Upper lobe of left lung (tissue), 4 donors: ENCODE measurements at regions not wholly inside any gene's neighbourhood (a gene's known extent, or its start where the extent isn't known, plus 50 kb on each side); places are given as distances from the start of the nearest gene placed in this dataset.

Source experiments
- POLR2A ChIP-seq, 4 donors: fragments of 450-650 bp; IDR thresholded peaks; one replicate each; pipeline ENCODE4 v1.5.1; 2016 to 2017; ENCODE audit warnings: antibody characterized with exemption in 4 of 4, mild to moderate bottlenecking in 2 of 4
- POLR2AphosphoS5 ChIP-seq, 2 donors: sonication (generic); formaldehyde crosslinking; IDR thresholded peaks; one replicate each; pipeline ENCODE4 v1.5.1; 2017; ENCODE audit warnings: antibody characterized with exemption in 2 of 2
- TF ChIP-seq, protein P1 (sequence below), 6 experiments: fragments of 450-650 bp in 4 of 6; fragments of 200-600 bp in 2 of 6; sonication (generic) in 2 of 6; IDR thresholded peaks; one replicate each; pipeline ENCODE4 v1.5.1; 2016 to 2019; ENCODE audit warnings: antibody characterized with exemption in 6 of 6

DNA sequence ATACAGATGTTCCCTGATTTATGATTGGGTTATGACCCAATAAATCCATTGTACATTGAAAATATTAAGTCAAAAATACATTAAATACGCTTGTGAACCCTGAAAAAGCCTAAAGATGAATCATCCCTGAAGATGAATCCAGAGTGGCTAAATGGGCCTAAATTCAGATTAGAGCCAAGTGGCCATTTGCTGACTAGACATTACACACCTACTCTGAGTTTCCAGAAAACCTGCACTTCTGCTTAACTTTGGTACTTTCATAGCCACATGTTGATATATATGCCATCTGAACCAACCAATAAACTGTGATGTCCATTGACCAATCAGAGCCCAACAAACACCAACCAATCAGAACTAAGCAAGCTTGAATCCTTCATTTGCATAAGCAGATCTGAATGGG, 106.9 kb downstream of the WT1 start:
- TF ChIP-seq POLR2A (IDR thresholded peaks at IDR 0.05) (no peak), POLR2AphosphoS5 (IDR thresholded peaks at IDR 0.05) (no peak)
- TF ChIP-seq, protein P1, sequence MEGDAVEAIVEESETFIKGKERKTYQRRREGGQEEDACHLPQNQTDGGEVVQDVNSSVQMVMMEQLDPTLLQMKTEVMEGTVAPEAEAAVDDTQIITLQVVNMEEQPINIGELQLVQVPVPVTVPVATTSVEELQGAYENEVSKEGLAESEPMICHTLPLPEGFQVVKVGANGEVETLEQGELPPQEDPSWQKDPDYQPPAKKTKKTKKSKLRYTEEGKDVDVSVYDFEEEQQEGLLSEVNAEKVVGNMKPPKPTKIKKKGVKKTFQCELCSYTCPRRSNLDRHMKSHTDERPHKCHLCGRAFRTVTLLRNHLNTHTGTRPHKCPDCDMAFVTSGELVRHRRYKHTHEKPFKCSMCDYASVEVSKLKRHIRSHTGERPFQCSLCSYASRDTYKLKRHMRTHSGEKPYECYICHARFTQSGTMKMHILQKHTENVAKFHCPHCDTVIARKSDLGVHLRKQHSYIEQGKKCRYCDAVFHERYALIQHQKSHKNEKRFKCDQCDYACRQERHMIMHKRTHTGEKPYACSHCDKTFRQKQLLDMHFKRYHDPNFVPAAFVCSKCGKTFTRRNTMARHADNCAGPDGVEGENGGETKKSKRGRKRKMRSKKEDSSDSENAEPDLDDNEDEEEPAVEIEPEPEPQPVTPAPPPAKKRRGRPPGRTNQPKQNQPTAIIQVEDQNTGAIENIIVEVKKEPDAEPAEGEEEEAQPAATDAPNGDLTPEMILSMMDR (IDR thresholded peaks at IDR 0.05), result no peak
